ENCODE measurements at regions not wholly inside any gene's neighbourhood (a gene's known extent, or its start where the extent isn't known, plus 50 kb on each side); places are given as distances from the start of the nearest gene placed in this dataset.
"Not testable (repeated sequence)": the region's sequence is repeated elsewhere in the genome, so short reads cannot be mapped to it uniquely, and the experiment has no call there.

DNA sequence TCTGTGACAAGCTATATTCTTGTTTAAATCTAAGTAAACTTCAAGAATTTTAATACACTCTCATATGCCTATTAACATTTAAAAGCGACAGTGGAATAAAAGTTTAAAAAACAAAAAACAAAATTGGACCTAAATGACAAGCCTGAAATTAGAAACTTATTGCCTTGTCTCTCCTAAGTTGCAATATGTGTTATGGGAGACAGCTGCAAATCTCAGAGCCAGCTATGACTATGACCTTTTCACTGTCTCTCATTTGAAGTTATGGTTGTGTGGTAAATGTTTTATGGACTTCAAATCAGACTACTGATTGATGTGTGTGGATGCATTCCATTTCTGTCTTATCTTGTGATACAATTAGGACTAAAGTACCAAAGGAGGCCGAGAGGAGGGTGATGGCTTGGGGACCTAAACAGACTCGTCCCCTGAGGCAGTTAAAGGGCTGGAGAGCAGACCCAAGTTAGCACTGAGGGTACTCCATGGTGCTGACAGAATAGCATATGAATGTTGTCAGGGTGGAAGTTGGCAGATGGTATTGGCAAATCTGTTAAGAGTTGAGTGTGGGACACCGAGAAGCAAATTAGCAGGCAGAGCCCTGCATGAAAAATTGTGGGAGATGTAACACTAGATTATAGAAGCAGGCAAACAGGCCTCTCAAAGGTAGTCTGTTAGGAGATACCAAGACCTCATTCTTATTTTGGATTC is 930.1 kb upstream of the MAN1A1 start:
- Histone ChIP-seq H3K27ac (ENCODE audit: low read length) (no peak overlapping the region), H3K4me1 (ENCODE audit: control insufficient read depth, low read depth, low read length) (no peaks in the 10 kb centered on the region), H3K27me3 (ENCODE audit: control insufficient read depth, insufficient read depth, low read length) (no peaks in the 10 kb centered on the region), H3K4me3 (ENCODE audit: low read length) (no peak overlapping the region), H3K9ac (ENCODE audit: low read length) (no peak overlapping the region), H3K9me3 (ENCODE audit: control insufficient read depth, low read depth, low read length) (no peaks in the 10 kb centered on the region), H3K36me3 (ENCODE audit: control insufficient read depth, low read depth, low read length) (no peaks in the 10 kb centered on the region)

DNA sequence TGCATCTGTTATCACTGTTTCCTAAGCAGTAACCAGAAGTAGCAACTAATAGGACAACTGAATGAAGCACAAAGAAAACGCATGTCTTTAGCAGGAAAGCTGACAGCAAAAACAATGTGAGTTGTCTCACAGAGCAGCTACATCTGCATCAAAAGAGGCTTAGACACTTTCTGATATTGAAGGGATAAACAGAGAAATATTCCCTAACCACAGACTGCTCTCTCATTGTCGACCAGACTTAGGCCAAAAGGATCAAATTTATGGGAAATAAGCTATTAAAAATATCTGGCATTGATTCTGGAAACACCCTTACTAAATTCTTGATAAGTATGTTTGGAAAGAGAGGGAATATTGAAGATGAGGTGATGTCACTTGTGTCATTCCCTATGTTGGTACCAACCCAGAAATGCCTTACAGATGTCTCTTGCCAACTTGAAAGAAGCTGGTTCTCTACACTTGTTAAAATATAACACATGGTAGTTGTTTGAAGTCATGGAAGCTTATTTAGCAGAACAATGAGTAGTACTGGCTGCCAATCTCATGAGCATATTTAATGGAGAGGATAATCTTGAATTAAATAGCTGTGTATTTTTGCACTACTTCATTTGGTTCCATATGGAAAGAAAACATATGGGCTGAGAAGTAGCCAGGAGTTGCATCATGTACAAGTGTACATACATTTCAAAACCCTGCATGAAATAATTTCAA is 929.3 kb upstream of the MAN1A1 start:
- Histone ChIP-seq H3K9ac (ENCODE audit: low read length) (no peak overlapping the region), H3K27ac (ENCODE audit: low read length) (no peak overlapping the region), H3K4me3 (ENCODE audit: low read length) (no peak overlapping the region), H3K9me3 (ENCODE audit: control insufficient read depth, low read depth, low read length) (no peaks in the 10 kb centered on the region), H3K36me3 (ENCODE audit: control insufficient read depth, low read depth, low read length) (no peaks in the 10 kb centered on the region), H3K4me1 (ENCODE audit: control insufficient read depth, low read depth, low read length) (no peaks in the 10 kb centered on the region), H3K27me3 (ENCODE audit: control insufficient read depth, insufficient read depth, low read length) (no peaks in the 10 kb centered on the region)

DNA sequence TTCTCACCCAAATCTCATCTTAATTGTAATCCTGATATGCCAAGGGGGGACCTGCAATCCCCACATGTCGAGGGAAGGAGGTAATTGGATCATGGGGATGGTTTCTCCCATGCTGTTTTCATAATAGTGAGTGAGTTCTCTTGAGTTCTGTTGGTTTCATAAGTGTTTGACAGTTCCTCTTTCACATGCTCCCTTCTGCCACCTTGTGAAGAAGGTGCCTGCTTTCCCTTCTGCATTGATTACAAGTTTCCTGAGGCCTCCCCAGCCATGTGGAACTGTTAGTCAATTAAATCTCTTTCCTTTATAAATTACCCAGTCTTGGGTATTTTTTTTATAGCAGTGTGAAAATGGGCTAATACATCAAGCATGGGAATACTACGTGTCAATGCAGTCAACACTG is 925.0 kb upstream of the MAN1A1 start:
- H3K36me3 ChIP-seq (ENCODE audit: control insufficient read depth, low read depth, low read length), result no peaks in the 10 kb centered on the region
- H3K4me1 ChIP-seq (ENCODE audit: control insufficient read depth, low read depth, low read length), result no peaks in the 10 kb centered on the region
- H3K9me3 ChIP-seq (ENCODE audit: control insufficient read depth, low read depth, low read length), result peaks cover 2% of the 10 kb centered on the region
- H3K27me3 ChIP-seq (ENCODE audit: control insufficient read depth, insufficient read depth, low read length), result no peaks in the 10 kb centered on the region
- no peak overlapping the region for H3K4me3 ChIP-seq (ENCODE audit: low read length)
- no peak overlapping the region for H3K9ac ChIP-seq (ENCODE audit: low read length)
- no peak overlapping the region for H3K27ac ChIP-seq (ENCODE audit: low read length)

DNA sequence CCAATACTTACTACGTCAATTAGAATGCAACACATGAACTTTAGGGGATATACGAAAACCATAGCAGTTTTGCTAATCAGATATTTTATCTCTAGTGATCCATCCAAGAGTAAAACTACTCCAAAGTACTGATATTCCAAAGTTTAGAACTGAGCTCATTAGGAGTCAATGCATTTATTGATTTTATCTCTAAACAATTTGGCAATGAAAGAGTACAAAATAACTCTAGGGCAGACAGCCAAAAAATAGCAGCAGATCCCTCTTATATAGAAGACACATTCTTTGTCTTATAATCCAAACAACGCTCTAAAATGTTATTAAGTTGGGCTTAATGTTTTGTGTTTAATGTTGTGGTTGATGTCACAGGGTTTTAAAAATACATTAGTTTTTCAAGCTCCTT is 923.9 kb upstream of the MAN1A1 start:
- Histone ChIP-seq H3K9me3 (ENCODE audit: control insufficient read depth, low read depth, low read length) (peaks cover 2% of the 10 kb centered on the region), H3K36me3 (ENCODE audit: control insufficient read depth, low read depth, low read length) (no peaks in the 10 kb centered on the region), H3K9ac (ENCODE audit: low read length) (no peak overlapping the region), H3K27ac (ENCODE audit: low read length) (no peak overlapping the region), H3K4me1 (ENCODE audit: control insufficient read depth, low read depth, low read length) (no peaks in the 10 kb centered on the region), H3K4me3 (ENCODE audit: low read length) (no peak overlapping the region), H3K27me3 (ENCODE audit: control insufficient read depth, insufficient read depth, low read length) (no peaks in the 10 kb centered on the region)

DNA sequence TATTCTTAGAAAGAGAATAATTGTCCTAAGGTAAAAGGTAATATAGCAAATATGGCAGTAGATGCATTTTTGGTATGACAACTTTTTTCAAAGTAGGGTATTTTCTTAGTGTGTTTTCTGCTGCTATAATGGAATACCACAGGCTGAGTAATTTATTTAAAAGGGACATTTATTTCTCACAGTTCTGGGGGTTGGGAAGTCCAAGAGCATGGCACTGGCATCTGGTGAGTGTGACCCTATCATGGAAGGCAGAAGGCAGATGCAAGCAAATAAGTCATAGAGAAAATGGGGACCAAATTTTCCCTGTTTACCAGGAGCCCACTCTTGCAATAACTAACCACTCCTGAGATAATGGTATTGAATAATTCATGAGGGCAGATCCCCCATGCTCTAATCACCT is 922.5 kb upstream of the MAN1A1 start:
- Histone ChIP-seq H3K9ac (ENCODE audit: low read length) (no peak overlapping the region), H3K4me1 (ENCODE audit: control insufficient read depth, low read depth, low read length) (no peaks in the 10 kb centered on the region), H3K4me3 (ENCODE audit: low read length) (no peak overlapping the region), H3K36me3 (ENCODE audit: control insufficient read depth, low read depth, low read length) (no peaks in the 10 kb centered on the region), H3K27ac (ENCODE audit: low read length) (no peak overlapping the region), H3K9me3 (ENCODE audit: control insufficient read depth, low read depth, low read length) (peaks cover 2% of the 10 kb centered on the region), H3K27me3 (ENCODE audit: control insufficient read depth, insufficient read depth, low read length) (no peaks in the 10 kb centered on the region)

DNA sequence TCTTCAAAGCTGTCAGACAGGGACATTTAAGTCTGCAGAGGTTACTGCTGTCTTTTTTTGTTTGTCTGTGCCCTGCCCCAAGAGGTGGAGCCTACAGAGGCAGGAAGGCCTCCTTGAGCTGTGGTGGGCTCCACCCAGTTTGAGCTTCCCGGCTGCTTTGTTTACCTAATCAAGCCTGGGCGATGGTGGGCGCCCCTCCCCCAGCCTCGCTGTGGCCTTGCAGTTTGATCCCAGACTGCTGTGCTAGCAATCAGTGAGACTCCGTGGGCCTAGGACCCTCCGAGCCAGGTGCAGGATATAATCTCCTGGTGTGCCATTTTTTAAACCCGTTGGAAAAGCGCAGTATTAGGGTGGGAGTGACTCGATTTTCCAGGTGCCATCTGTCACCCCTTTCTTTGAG is 918.7 kb upstream of the MAN1A1 start:
- H3K27me3 ChIP-seq (ENCODE audit: control insufficient read depth, insufficient read depth, low read length), result not testable (repeated sequence)

DNA sequence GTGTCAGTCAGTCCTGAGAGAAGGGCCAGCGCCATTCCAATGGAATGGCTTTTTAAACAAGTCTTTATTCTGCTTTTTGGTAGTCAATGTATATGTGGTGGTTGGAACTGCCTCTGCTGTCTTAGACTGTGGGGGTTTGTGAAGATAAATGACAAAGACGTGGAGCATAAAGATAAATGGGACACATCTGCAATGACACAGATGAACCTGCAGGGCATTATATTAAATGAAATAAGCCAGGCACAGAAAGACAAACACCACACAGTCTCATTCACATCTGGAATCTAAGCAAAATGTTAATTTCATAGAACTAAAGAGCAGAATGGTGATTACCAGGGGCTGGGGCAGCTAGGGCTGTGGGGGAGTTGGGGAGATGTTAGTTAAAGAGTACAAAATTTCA is 912.8 kb upstream of the MAN1A1 start:
- Histone ChIP-seq H3K9ac (ENCODE audit: low read length) (no peak overlapping the region), H3K36me3 (ENCODE audit: control insufficient read depth, low read depth, low read length) (no peaks in the 10 kb centered on the region), H3K27ac (ENCODE audit: low read length) (no peak overlapping the region), H3K27me3 (ENCODE audit: control insufficient read depth, insufficient read depth, low read length) (no peaks in the 10 kb centered on the region), H3K4me1 (ENCODE audit: control insufficient read depth, low read depth, low read length) (no peaks in the 10 kb centered on the region), H3K9me3 (ENCODE audit: control insufficient read depth, low read depth, low read length) (no peaks in the 10 kb centered on the region), H3K4me3 (ENCODE audit: low read length) (no peak overlapping the region)

More for the DNA sequence above, 918.7 kb upstream of the MAN1A1 start:
- not testable (repeated sequence) for H3K27ac ChIP-seq (ENCODE audit: low read length); H3K36me3 ChIP-seq (ENCODE audit: control insufficient read depth, low read depth, low read length); H3K4me3 ChIP-seq (ENCODE audit: low read length); H3K4me1 ChIP-seq (ENCODE audit: control insufficient read depth, low read depth, low read length); H3K9me3 ChIP-seq (ENCODE audit: control insufficient read depth, low read depth, low read length); H3K9ac ChIP-seq (ENCODE audit: low read length)

DNA sequence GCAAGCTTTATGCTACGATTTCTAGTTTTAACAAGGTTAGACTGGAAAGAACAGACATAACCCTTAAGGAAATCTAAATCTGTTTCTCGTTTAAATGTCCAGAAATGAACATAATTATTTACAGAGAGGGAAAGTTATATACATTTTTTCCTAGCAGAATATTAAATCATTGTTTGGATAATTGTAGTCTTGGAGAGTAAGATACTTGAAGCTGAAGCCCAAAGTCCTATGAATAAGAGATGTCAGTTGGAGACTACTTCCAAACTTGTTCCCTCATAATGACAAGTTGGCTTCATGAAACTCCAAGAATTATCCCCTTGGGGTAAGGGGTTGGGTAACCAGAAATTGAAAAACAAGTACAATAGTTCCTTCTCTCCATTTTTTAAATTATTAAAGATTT is 911.1 kb upstream of the MAN1A1 start:
- H3K27me3 ChIP-seq (ENCODE audit: control insufficient read depth, insufficient read depth, low read length), result no peaks in the 10 kb centered on the region
- H3K9ac ChIP-seq (ENCODE audit: low read length), result no peak overlapping the region
- no peaks in the 10 kb centered on the region for H3K4me1 ChIP-seq (ENCODE audit: control insufficient read depth, low read depth, low read length)
- no peaks in the 10 kb centered on the region for H3K36me3 ChIP-seq (ENCODE audit: control insufficient read depth, low read depth, low read length)
- H3K9me3 ChIP-seq (ENCODE audit: control insufficient read depth, low read depth, low read length), result no peaks in the 10 kb centered on the region
- H3K27ac ChIP-seq (ENCODE audit: low read length), result no peak overlapping the region
- no peak overlapping the region for H3K4me3 ChIP-seq (ENCODE audit: low read length)

DNA sequence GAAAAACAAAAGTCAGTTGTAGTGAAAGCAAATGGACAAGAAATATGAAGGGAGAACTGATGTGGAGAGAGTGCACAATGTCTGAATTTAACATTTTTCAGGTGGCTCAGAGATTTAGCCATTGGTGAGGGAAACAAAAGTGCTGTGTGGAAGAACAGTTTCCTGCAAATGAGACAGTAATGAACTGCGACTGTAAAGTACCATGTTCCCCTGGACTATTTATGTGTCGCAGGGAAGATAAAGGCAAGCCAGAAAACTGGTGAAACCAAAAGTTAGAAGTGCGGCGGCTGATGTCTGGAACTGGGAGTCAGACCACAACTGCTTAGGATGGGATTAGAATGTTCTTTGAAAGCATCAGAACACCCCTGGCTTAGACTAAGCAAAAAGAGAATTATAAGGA is 905.1 kb upstream of the MAN1A1 start:
- Histone ChIP-seq H3K9ac (ENCODE audit: low read length) (no peak overlapping the region), H3K9me3 (ENCODE audit: control insufficient read depth, low read depth, low read length) (no peaks in the 10 kb centered on the region), H3K36me3 (ENCODE audit: control insufficient read depth, low read depth, low read length) (no peaks in the 10 kb centered on the region), H3K27me3 (ENCODE audit: control insufficient read depth, insufficient read depth, low read length) (no peaks in the 10 kb centered on the region), H3K4me3 (ENCODE audit: low read length) (no peak overlapping the region), H3K27ac (ENCODE audit: low read length) (no peak overlapping the region), H3K4me1 (ENCODE audit: control insufficient read depth, low read depth, low read length) (no peaks in the 10 kb centered on the region)

DNA sequence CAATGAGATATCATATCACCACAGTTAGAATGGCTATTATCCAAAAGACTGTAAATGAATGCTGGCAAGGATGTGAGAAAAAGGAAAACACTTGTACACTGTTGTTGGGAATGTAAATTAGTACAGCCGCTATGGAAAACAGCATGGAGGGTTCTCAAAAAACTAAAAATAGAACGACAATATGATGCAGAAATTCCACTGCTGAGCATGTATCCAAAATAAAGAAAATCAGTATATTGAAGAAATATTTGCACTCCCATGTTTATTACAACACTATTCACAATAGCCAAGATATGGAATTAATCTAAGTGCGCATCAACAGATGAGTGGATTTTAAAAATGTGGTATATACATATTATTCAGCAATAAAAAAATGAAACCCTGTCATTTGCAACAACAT is 898.9 kb upstream of the MAN1A1 start:
- H3K9ac ChIP-seq (ENCODE audit: low read length), result no peak overlapping the region
- no peak overlapping the region for H3K4me3 ChIP-seq (ENCODE audit: low read length)
- no peaks in the 10 kb centered on the region for H3K27me3 ChIP-seq (ENCODE audit: control insufficient read depth, insufficient read depth, low read length)
- no peaks in the 10 kb centered on the region for H3K9me3 ChIP-seq (ENCODE audit: control insufficient read depth, low read depth, low read length)
- no peak overlapping the region for H3K27ac ChIP-seq (ENCODE audit: low read length)
- H3K36me3 ChIP-seq (ENCODE audit: control insufficient read depth, low read depth, low read length), result no peaks in the 10 kb centered on the region
- H3K4me1 ChIP-seq (ENCODE audit: control insufficient read depth, low read depth, low read length), result no peaks in the 10 kb centered on the region

DNA sequence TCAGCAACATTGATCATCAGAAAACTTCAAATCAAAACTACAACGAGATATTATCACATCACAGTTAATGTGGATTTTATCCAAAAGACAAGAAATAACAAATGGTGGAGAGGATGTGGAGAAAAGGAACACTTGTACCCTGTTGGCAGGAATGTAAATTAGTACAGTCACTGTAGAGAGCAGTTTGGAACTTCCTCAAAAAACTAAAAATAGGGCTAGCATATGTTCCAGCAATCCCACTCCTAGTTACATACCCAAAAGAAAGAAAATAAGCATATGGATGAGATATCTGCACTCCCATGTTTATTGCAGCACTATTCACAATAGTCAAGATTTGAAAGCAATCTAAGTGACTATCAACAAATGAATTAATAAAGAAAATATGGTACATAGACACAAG is 887.7 kb upstream of the MAN1A1 start:
- H3K36me3 ChIP-seq (ENCODE audit: control insufficient read depth, low read depth, low read length), result no peaks in the 10 kb centered on the region
- no peak overlapping the region for H3K27ac ChIP-seq (ENCODE audit: low read length)
- H3K4me1 ChIP-seq (ENCODE audit: control insufficient read depth, low read depth, low read length), result no peaks in the 10 kb centered on the region
- no peak overlapping the region for H3K4me3 ChIP-seq (ENCODE audit: low read length)
- H3K27me3 ChIP-seq (ENCODE audit: control insufficient read depth, insufficient read depth, low read length), result no peaks in the 10 kb centered on the region
- H3K9me3 ChIP-seq (ENCODE audit: control insufficient read depth, low read depth, low read length), result no peaks in the 10 kb centered on the region
- no peak overlapping the region for H3K9ac ChIP-seq (ENCODE audit: low read length)

DNA sequence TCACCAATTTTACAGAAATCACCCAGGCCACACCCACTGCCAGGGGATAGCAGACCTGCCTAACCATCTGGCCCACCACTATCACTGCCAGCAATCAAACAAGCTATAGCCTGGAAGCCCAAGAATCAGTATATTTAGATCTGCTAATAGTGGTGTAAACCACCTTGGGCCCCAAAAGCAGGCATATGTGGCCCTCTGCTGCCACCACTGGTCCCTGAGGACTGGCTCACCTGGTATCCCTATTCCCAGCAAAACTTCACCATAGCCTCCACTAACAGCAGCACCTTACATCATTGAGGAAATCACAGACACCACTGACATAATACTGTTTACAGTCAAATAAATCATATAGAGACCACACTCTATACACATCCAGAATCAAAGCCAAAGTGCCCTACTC is 880.4 kb upstream of the MAN1A1 start:
- no peaks in the 10 kb centered on the region for H3K36me3 ChIP-seq (ENCODE audit: control insufficient read depth, low read depth, low read length)
- H3K4me3 ChIP-seq (ENCODE audit: low read length), result no peak overlapping the region
- no peaks in the 10 kb centered on the region for H3K4me1 ChIP-seq (ENCODE audit: control insufficient read depth, low read depth, low read length)
- H3K9ac ChIP-seq (ENCODE audit: low read length), result no peak overlapping the region
- H3K27ac ChIP-seq (ENCODE audit: low read length), result no peak overlapping the region
- no peaks in the 10 kb centered on the region for H3K9me3 ChIP-seq (ENCODE audit: control insufficient read depth, low read depth, low read length)
- no peaks in the 10 kb centered on the region for H3K27me3 ChIP-seq (ENCODE audit: control insufficient read depth, insufficient read depth, low read length)
